Sigmoid colon (tissue), 4 donors: ENCODE measurements at regions not wholly inside any gene's neighbourhood (a gene's known extent, or its start where the extent isn't known, plus 50 kb on each side); places are given as distances from the start of the nearest gene placed in this dataset.

Experiments used
- CTCF ChIP-seq, 4 experiments: fragments of 450-650 bp in 3 of 4; fragments of 200-600 bp in 1 of 4; IDR thresholded peaks; one replicate each; pipeline ENCODE4 v1.5.1; 2016 to 2019; ENCODE audit warnings: antibody characterized with exemption in 4 of 4, mild to moderate bottlenecking in 3 of 4, moderate library complexity in 2 of 4
- POLR2AphosphoS5 ChIP-seq, 4 donors: sonication (generic); formaldehyde crosslinking; IDR thresholded peaks; one replicate each; pipeline ENCODE4 v1.6.1; 2017; ENCODE audit warnings: antibody characterized with exemption in 4 of 4

GRCh38 chr2:75807992-75808391, 97.3 kb upstream of the GCFC2 start:
- no peak for TF ChIP-seq POLR2AphosphoS5 (IDR thresholded peaks at IDR 0.05)
- no peak for TF ChIP-seq CTCF (IDR thresholded peaks at IDR 0.05)
